Stimulated activated CD8-positive, alpha-beta memory T cell treated with anti-CD3 and anti-CD28 coated beads, Interleukin-2, amount 100 ng/mL, for 48 hours (primary cell): ENCODE measurements at regions not wholly inside any gene's neighbourhood (a gene's known extent, or its start where the extent isn't known, plus 50 kb on each side); places are given as distances from the start of the nearest gene placed in this dataset.
"Not testable (repeated sequence)": the region's sequence is repeated elsewhere in the genome, so short reads cannot be mapped to it uniquely, and the experiment has no call there.

Source experiments
- DNase-seq, 2 donors: peaks; one replicate each; pipeline ENCODE4 v3.0.0-alpha.2; 2020; ENCODE audit warnings: low read depth in 2 of 2

DNA sequence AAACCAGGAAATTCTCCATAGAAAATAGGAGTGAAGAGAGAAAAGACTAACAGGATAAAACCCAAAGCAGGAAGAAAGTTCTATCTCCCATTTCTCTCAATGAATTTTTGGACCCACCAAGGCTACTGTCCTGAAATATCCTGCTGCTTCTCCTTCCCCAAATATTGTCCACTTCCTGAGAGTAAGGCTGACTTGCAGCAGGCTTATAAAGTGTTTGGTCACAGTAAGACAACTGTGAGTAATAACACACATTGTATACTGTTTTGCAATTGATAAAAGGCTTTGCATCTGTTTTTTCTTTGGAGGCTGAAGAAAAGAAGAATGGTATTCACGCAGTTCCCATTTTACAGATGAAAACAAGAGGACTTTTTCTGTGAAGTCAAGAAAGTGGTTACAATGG, 52.8 kb downstream of the FOXD4L6 start:
- not testable (repeated sequence) for DNase-seq

DNA sequence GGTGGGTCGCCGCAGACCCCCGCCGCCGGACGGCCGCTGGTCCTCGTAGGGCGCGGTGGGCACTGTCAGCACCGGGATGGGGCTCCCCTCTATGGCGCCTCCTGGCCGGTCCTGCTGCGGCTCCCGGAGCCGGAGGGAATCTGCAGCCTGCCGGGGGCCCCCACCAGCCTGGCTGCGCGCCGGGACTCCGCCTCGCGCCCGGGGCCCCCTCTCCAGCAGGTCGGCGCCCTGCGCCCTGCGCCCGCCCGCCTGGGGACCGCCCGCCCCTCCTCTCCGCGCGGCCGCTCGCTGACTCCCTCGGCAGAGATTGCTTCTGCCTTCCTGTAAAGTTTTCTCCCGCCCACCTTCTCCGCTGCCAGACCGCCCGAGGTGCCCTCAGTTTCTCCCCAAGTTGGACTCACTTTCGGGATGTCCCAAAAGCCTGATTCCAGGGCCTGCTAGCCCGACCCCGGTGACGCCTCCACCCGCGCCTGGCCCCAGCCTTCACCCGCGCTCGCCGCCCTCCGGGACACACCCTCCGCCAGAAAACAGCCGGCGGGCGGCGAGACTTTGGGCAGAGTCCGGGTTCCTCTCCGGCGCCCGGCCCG, 54.0 kb downstream of the FOXD4L6 start:
- DNase-seq: peak in 1 of 2 donors; percentile 7

DNA sequence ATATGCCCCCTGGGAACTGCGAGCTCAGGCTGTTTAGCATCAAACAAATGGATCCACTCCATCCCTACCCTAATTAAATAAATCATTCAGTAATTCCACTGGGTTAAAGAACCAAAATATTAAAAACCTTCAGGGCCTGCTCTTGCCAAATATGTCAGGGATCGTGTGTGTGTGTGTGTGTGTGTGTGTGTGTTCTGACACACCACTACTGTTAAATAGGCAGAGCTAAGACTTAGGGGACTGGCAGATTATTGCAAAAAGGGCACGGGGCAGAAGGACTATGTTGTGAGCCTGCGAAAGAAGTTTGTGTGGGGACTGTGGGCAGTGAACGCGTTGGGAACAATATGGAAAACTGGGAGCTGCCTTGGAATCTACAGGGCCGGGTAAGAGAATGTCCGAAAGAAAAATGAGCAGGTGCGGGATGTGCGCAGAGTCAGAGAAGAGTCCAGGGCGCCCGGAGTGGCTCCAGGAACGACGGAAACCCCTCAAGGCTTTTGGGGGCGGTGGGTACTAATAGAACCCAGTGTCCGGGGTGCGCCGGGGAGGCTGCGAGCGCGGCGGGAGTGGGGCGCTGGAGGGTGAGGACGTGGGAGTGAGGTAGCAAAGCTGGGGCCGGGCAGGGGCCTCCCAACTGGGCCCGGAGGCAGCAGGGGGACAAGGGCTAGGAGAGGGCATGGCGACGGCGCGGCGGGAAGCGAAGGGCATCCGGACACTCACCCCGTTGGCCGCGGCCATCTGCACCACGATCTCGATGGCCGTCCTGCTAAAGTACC, 54.8 kb downstream of the FOXD4L6 start:
- not testable (repeated sequence) for DNase-seq

DNA sequence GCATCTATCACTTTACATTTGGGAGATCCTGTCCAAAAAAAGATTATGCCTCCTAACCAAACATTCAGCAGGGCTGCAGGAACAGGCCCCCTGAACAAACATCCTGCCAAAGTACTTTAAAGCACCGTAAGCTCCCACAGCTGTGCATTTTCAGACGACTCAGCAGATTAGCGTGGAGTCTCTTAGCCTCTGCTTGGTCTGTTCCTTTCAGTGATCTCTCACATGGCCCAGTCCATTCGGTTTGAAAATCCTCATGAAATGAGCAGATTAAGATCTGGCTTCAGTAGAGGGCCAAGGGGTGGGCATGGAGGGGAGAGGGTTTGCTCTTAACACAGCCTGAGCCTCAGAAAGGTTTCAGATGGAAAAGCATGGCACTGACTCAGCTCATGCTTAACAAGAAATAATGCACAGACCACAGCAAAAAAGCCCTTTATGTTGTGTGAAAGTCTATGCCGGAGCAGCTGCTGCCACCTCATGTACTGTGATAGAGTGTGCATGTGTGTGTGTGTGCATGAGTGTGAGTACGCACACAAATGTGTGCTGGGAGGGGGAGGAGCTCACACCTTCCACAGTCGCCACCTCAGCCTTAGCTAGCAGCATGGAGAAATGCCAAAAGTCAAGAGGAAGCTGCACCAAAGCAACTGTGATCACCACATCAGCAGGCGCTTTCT, 64.2 kb downstream of the FOXD4L6 start:
- DNase-seq: not testable (repeated sequence)

DNA sequence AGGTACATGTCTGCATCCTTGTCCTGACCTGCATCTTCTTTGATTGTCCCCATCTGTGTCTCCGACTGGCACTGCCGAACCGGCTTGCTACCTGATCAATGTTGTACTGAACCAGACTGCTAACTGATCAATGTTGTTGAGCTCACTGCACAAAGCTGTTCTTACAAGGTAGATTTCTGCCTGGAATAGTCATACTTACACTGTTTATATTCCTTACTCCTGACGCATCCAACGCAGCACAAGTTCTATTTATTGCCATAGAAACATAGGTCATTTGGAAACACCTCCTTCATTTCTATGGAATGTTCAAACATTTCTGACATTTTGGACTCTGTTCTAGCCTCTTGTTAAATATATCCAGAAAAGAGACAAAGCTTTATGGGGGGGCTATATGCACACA, 65.2 kb downstream of the FOXD4L6 start:
- not testable (repeated sequence) for DNase-seq

DNA sequence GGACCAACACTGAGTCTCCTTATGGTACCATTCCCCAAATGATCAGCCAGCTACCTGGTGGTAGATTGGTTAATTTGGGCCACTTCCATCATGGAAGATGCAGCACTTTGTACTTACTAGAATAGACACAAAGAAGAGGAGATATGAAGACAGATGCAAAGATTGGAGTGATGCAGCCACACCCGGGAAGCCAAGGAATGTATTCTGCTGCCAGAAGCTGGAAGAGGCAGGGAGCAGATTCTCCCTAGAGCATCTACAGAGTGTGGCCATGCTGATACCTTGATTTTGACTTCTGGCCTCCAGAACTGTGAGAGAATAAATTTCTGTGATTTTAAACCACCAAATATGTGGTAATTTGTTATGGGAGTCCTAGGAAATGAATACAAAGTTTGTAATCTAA, 68.9 kb downstream of the FOXD4L6 start:
- DNase-seq: not testable (repeated sequence)

DNA sequence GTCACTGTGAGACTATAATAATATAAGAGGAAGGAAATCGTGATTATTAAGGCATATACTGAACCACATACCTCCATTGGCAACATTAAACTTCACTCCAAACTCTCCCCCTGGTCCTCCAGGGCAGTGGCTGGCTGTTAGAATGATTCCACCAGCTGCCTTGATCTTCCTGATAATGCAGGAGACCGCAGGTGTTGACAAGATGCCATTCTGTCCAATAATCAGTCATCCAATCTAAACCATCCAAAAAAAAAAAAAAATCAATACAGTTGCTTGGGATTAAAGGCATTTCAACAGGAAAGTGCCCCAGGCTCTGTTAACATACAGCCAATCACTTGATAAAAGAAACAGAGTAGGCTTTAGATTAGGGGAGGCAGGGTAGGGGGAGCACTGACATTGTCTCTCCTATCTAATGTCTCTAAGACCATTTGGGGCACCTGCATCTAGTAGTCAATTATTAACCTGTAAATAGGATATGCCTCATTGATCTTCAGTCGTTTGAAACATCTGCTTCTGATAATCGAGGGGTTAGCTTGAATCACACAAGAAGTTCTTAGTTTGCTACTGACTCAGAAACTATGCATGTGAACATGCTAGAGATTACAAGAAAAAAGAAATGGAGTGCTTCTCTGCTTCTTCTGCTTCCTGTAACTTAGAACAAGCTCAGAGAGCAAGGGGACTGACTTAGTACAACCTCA, 74.7 kb downstream of the FOXD4L6 start:
- not testable (repeated sequence) for DNase-seq

DNA sequence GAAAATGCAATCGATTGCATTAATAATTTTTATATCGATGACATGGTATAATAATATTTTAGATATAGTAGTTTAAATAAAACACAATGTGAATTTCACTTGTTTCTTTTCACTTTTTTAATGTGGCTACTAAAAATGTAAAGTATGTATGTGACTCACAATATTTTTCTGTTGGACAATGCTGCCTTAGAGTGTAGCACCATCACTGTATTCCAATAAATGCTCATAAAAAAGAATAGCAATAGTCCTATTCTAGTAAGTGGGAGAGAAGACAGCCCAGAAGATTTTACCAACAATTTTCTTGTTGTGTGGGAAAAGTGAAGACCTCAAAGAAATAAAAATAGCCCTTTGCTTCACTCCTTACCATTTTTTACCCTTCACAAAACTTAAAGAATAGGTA, 79.8 kb downstream of the FOXD4L6 start:
- not testable (repeated sequence) for DNase-seq

DNA sequence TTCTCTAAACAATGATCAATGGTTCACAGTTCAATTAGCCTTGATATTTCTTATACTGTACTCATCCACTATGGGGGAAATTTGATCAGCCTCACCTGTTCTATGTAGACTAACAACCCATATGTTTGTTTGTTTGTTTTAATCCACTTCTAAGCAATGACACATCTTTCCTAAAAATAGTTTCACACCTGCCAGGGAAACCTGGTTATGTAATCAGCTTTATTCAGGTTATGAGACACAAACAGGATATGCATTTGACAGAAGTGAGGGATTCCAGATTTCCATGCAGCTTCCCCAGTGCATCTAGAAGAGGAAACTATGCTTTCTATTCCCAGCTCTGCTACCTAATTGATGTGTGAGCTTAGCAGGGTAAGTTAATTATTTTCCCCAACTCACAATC, 80.7 kb downstream of the FOXD4L6 start:
- DNase-seq: not testable (repeated sequence)

DNA sequence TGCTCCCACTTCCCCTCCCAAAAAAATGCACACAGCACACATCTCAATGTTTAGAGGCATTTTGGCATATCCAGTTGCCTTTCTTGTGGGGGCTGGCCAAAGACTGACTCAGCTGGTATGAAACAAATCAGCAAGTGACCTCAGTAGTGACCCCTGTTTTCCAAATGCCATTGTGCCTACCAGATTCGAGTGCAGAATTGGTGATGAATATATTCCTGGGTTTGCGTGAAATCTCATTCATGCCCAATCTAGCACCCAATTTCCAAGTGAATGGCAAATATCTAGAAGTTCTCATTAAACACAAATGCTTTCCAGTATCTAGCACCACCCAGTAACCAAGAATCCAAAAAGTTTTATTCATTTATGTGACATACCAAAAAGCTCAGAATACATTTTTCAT, 83.6 kb downstream of the FOXD4L6 start:
- not testable (repeated sequence) for DNase-seq

DNA sequence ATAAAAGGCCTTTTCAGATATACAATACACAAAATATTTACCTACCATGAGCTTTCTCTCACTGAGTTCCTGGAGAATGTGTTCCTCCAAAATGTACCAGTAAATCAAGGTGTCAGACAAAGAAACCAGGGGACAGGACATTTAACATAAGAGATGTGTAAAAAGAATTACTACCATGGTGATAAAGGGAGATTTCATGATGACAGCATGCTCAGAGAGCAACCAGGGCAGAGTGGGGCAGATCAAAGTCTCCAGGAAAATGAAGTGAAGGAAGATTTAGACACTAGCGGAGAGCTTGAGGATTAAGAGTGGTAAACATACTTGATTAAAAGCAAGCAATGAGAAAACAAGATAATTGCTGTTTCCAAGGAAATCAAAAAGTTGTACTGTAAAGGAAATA, 85.0 kb downstream of the FOXD4L6 start:
- DNase-seq: not testable (repeated sequence)

DNA sequence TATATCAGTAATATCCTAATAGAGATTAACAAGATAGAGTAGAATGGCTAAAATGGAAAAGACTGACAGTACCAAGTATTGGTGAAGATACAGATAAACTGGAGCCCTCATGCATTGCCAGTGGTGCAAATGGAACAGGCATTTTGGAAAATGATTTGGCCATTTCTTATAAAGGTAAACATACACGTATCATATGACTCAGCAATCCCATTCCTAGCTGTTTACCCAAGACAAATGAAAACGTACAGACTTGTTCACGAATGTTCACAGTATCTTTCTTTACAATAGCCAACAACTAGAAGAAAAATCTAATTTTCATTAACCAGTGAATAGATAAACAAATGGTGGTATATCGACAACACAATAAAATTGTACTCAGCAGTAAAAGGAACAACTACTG, 86.4 kb downstream of the FOXD4L6 start:
- not testable (repeated sequence) for DNase-seq

DNA sequence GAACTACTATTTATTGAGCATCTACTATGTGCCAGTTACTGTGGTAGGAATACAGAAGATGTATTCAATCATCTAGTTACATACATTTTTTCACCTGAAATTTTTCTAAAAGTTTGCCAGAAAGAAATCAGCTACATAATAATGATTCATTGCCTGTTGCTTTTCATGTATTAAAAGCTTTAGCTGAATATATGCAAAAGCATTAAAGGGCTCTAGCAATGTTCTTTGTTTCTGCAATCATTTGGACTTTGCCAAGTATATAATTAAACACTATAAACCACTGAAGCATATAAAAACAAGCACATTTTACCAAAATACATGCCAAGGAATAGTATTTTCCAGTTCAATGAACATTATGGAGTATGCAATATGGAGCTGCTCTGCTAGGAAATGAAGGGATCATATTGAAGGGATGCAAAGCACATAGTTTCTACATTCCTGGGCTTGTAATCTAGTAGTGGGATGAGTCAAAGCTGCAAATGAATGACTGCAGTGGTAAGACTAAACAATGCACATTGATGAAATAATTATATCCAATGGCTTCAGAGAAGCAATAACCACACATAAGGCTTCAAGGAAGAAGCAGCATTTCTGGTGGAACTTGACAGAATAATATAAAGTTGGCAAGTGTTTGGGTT, 87.7 kb downstream of the FOXD4L6 start:
- not testable (repeated sequence) for DNase-seq

DNA sequence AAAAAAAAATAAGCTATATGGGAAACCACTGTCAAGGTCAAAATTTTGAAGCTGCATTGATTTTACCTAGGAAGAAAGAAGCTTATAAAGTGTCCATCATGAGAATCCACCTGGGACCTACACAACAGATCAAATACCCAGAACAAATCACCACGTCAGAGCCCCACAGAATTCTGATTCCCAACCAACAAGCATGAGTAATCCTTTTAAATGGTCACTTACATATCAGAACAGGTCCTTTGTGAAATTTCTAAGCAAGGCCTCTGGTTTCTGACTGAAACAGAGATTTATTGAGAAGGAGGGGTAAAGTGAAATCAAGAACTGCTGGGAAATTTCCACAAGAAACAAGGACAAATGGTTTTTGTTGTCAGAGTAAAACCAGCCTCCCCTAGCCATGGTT, 93.2 kb downstream of the FOXD4L6 start:
- DNase-seq: not testable (repeated sequence)

DNA sequence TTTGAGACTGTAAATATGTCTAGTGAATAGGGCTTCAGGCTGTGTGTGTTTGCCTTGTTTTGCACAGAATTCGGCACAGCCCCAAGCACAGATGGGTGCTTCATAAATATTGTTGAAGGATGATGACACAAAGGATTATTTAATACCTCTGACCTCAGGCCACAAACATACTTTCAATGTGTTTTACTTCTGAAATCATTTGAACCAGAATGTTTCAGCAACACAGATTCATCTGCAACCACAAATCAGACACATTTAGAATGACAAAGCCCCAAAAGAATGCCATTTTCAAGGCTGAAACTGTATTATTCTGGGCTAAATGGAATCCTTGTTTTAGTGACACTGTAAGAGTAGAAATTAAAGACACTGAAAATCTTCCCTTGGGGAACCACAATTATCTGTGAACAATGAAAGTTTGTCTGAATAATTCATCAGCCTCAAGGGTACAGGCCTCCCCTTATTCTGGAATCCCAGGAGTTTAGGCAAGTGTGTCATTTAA, 93.7 kb downstream of the FOXD4L6 start:
- not testable (repeated sequence) for DNase-seq

DNA sequence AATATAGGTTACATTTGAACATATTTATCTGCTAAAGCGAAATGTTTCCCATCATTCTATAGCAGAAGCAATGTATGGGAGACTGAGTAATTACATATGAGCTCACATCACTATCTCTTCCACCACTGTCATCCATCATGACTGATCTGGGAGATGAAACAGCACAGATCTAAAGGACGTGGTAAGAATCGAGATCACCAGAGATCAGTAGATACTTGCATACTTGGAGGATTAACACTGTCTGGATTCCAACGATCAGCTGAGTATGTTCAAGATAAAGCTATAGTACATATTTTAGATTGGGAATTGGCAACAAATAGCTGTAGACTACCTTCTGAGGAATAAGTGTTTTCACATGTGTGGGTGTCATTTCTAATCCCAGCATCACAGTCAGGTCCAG, 94.6 kb downstream of the FOXD4L6 start:
- not testable (repeated sequence) for DNase-seq

DNA sequence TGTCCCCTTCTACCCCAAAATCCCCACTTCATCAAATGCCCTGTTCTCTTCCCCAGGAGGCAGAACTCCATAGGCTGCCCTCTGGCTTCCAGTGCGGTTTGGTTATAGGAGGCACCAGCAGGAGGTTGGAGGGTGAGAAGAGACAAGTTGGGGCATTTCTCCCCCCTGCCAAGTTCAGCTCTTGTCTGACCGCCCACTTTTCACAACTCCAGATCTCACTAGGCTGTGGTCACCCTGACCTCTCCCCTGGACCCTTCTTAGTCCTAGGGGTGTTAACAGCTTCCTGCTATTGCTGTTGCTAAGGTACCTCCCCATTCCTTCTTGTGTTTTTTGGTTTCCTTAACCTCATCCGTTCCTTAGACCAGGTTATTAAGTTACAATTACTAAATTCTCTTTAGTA, 95.1 kb downstream of the FOXD4L6 start:
- not testable (repeated sequence) for DNase-seq

DNA sequence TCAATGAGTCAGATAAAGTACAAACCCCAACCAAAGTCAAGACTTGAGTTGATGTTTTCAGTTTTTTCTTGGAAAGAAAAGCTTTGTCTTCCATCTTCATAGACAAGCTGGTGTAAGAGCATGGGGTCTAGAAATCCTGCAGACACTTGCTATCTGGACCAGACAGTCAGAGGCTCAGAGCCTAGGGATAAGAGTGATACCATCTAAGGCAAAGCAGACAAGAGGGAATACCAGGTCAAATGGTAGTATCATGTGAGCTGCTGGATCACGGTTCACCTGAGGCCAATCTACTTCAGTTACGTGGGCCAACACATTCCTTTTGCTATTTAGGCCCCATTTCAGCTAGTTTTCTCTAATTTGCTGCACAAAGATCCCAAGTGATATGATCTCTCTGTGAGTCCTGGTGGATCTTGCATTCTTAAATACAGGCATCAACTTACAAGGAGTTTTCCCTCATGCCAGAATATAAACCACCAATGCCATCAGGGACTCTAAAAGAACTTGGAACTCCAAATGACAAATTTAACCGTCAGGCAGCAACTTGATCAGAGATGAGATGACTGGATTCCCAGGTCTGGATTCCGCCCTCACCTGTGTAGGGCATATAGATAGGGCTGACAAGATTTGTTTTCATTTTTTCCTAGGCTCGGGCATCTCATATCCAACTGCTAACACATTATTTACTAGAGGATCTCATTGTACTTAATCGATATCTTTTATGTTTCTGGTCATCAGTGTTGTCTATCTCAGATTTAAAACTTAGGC, 101.4 kb downstream of the FOXD4L6 start:
- not testable (repeated sequence) for DNase-seq

DNA sequence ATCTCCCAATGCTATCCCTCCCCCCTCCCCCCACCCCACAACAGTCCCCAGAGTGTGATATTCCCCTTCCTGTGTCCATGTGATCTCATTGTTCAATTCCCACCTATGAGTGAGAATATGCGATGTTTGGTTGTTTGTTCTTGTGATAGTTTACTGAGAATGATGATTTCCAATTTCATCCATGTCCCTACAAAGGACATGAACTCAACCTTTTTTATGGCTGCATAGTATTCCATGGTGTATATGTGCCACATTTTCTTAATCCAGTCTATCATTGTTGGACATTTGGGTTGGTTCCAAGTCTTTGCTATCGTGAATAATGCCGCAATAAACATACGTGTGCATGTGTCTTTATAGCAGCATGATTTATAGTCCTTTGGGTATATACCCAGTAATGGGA, 106.1 kb downstream of the FOXD4L6 start:
- DNase-seq: not testable (repeated sequence)

DNA sequence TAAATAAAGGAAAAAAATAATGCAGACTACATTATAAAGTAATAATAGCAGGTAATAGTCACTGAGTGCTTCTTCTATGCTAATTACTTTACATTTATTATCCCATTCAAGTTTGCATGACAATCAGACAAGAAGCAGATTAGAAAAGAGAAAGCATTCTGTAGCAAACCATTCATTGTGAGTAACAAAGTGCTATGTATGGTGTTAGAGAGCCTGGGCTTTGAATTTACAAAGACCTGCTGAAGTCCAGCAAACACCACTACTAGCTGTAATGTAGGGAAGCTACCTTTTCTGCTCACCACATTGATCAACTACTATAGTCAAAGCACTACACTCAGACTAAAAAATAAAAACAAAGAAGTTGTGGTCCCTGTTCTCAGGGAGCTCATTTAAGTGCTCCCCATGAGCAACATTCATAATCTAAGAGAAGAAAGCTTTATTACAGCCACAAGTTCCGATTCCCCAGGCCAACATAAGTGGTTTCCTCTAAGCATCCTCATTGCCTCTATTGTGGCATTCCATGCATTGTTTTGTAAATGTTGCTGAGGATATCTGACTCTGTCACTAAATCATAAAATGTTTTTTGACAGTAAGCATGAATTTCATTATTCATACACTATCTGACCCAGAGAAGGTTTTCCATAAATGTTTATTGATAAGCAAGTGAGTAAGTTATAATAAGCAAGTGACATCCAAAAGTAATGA, 108.5 kb downstream of the FOXD4L6 start:
- DNase-seq: not testable (repeated sequence)
